ENCODE measurements at regions not wholly inside any gene's neighbourhood (a gene's known extent, or its start where the extent isn't known, plus 50 kb on each side); places are given as distances from the start of the nearest gene placed in this dataset.
A peak's percentile ranks its signal among the peaks of the same experiment; 100 is the strongest.

DNA sequence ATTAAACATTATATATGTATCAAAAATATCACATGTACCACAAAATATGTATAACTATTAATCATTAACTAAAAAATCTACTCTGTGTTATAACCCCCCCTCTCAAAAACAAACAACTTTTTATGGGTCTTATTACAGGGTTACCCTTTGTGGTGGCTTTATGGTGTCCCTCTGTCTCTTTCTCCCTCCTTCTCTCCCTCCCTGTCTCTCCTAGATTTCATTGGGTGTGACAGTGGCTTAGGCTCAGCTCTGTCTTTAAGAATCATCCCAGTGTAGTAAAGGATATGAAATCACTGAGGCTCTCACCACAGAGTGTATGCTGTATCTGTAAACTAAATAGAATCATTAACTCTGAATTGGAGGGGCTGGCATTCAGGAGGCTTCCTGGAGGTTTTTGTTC is 93.7 kb downstream of the TDRD15 start:
- Histone ChIP-seq H3K27me3 (no peaks in the 10 kb centered on the region), H3K27ac (no peak overlapping the region), H3K36me3 (no peaks in the 10 kb centered on the region), H3K9me3 (no peaks in the 10 kb centered on the region), H3K4me3 (no peak overlapping the region), H3K4me1 (peaks cover 0 to 11% (median 3%) of the 10 kb centered on the region in 4 donors)
- intact Hi-C loops (cut with DNase I; ENCODE audit: low total_unique reads) = no loop called here
- no peak for TF ChIP-seq CTCF (IDR thresholded peaks at IDR 0.05)
- DNase-seq = no peak

GRCh38 chr2:21220930-21221329 is 97.2 kb downstream of the TDRD15 start:
- peak overlapping the region in 1 of 2 donors; percentile 1 for H3K4me3 ChIP-seq

GRCh38 chr2:21223618-21224017 is 99.8 kb downstream of the TDRD15 start:
- H3K36me3 ChIP-seq = no peaks in the 10 kb centered on the region
- intact Hi-C loops (cut with DNase I; ENCODE audit: low total_unique reads) = no loop called here
- H3K27me3 ChIP-seq = no peaks in the 10 kb centered on the region
- H3K4me3 ChIP-seq = no peak overlapping the region
- no peaks in the 10 kb centered on the region for H3K9me3 ChIP-seq
- no peak for DNase-seq
- peaks cover 0 to 11% (median 3%) of the 10 kb centered on the region in 4 donors for H3K4me1 ChIP-seq
- TF ChIP-seq CTCF (IDR thresholded peaks at IDR 0.05) = no peak
- H3K27ac ChIP-seq = no peak overlapping the region

More at GRCh38 chr2:21220930-21221329, 97.2 kb downstream of the TDRD15 start:
- Histone ChIP-seq H3K36me3 (no peaks in the 10 kb centered on the region), H3K9me3 (no peaks in the 10 kb centered on the region), H3K4me1 (peaks cover 0 to 11% (median 3%) of the 10 kb centered on the region in 4 donors), H3K27me3 (no peaks in the 10 kb centered on the region), H3K27ac (no peak overlapping the region)
- TF ChIP-seq CTCF (IDR thresholded peaks at IDR 0.05) = no peak
- intact Hi-C loops (cut with DNase I; ENCODE audit: low total_unique reads) = no loop called here
- DNase-seq = no peak

DNA sequence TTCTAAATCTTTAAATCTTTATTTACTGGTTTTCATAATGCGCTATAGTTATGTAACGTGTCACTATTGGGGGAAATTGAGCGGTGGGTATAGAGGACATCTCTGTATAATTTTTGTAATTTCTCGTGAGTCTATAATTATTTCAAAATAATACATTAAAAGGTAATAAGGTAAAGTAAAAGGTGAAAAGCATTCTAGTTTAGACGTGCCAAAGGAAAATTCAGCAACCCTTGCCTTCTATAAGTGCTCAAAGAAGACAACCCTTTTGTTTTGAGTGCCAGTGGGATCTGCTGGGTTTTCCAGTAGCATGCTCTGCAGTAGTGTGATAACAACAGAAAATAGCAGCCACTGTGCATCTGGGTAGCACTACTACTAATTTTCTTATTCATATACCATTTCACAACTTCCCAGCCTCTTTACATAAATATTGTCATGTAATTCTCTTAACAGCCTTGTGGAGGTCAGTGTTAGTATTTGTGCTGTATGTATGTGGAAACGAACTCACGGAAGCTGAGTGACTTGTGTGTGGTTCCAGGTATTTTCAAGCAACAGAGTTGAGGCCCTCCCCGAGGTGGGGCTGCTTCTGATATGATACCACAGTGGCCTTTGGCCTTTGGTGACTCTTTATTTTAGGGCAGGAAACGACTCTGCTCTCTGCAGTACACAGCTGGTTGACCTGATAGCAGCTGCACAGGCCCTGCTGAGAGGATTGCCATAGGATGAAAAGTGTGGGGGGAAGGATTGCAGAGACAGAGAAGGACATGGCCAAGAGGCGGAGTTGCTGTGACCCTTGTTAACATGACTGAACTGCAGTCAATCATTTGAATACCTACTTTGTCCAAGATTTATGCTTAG is 104.5 kb downstream of the TDRD15 start:
- H3K36me3 ChIP-seq = no peaks in the 10 kb centered on the region
- H3K27ac ChIP-seq = no peak overlapping the region
- no peak overlapping the region for H3K4me3 ChIP-seq
- no peak for DNase-seq
- H3K9me3 ChIP-seq = no peaks in the 10 kb centered on the region
- TF ChIP-seq CTCF (IDR thresholded peaks at IDR 0.05) = no peak
- H3K27me3 ChIP-seq = no peaks in the 10 kb centered on the region
- intact Hi-C loops (cut with DNase I; ENCODE audit: low total_unique reads) = no loop called here
- peaks cover 0 to 4% (median 0%) of the 10 kb centered on the region in 4 donors for H3K4me1 ChIP-seq

GRCh38 chr2:21229302-21229701 is 105.5 kb downstream of the TDRD15 start:
- H3K27me3 ChIP-seq = no peaks in the 10 kb centered on the region
- intact Hi-C loops (cut with DNase I; ENCODE audit: low total_unique reads) = no loop called here
- no peaks in the 10 kb centered on the region for H3K36me3 ChIP-seq
- H3K9me3 ChIP-seq = no peaks in the 10 kb centered on the region
- H3K4me1 ChIP-seq = peaks cover 0 to 4% (median 0%) of the 10 kb centered on the region in 4 donors
- no peak for DNase-seq
- H3K27ac ChIP-seq = no peak overlapping the region
- TF ChIP-seq CTCF (IDR thresholded peaks at IDR 0.05) = no peak
- H3K4me3 ChIP-seq = no peak overlapping the region
